ENCODE measurements at regions not wholly inside any gene's neighbourhood (a gene's known extent, or its start where the extent isn't known, plus 50 kb on each side); places are given as distances from the start of the nearest gene placed in this dataset.

- Histone ChIP-seq H3K4me3 (no peak overlapping the region), H3K27ac (no peak overlapping the region)
- no peak for TF ChIP-seq CTCF (IDR thresholded peaks at IDR 0.05)
- no peak for DNase-seq (ENCODE audit: low spot score)
Observed at GRCh38 chr6:41469156-41470028, 76.8 kb upstream of the FOXP4 start.

DNA sequence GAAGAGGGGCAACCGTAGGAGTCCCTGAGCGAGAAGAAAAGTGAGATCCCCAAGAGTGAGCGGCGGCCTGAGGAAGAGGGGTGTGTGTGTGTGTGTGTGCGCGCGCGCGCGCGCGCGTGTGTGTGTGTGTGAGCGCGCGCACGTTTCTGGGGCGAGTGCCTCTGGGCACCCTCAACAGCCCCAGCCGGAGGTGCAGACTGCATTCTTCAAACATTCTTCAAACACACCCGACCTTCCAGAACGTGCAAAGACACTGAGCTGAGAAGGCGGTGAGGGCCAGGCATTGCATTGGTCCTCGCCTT is 76.2 kb upstream of the FOXP4 start:
- no peak for DNase-seq (ENCODE audit: low spot score)
- H3K27ac ChIP-seq, result peak overlapping the region; percentile 71 to 77
- peak overlapping the region; percentile 43 for H3K4me3 ChIP-seq
- no peak for TF ChIP-seq CTCF (IDR thresholded peaks at IDR 0.05)

DNA sequence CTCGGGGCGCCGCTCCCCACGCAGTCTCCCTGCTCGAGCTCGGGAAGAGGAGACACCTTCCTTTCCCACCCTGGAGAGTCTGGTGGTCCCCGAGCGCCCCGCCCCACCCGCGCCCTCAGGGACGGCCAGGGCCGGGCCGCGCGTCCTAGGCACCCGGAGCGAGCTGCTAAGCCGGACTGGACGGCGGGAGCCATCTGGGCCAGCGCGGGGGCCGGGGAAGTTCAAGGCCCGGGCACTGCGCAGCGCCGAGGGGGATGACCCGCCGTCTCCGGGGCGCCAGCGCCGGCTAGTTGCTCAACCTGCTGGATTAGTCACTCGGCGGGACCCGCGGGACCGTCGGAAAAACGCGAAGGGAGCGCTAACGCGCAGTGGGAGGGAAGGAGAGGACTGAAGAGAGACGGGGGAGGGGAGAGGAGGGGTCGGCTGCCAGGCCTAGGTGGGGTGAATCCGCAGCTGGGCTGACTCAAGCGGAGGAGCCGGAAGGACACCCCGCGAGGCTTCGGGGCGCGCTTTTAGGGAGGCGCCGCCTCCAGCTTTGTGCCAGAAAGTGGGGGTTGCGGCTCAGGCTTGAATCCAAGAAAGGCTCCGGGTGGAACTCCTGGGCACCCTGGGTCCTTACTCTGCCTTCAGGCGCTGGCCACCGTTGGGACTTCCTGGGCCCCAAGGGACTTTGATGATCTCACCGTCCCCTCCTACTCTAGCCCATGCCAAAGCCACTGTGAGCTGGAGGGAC is 75.7 kb upstream of the FOXP4 start:
- H3K4me3 ChIP-seq, result peak overlapping the region; percentile 43

DNA sequence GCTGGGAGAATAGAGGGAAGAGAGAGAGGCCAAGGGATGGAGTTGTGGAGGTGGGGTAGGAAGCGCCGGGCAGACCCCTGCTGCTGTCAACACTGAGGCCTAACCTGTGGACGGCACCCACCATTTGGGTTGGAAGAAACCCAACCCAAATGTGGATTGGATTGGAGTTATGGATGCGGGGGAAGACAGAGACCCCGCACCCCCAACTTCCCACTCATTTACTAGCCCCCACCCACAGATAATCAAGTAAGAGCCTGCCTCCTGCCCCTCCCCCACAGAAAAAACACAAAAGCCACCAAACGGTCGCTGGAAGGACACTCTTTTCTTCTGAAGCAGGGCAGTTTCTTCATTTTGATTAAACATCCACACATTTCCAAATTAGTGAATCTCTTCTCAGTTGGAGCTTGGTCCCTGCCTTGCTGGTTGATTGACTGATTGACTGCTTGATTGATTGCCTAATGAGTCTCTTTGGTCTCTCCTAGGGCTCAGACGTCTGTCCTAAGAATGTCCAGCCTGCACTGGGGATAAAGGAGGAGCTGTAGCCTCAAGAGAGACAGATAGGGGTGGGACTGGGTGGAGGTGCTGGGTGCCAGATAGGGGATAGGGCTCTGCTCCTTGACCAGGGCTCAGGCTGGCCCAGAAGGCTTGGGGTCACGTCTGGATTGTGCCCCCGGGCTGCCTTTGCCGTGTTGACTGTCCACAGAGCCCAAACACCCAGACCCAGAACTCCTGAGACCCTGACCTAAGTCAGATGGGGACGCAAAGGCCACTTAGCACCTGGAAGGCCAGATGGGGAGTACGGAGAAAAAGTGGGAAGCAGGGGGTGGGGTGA is 74.9 kb upstream of the FOXP4 start:
- H3K4me3 ChIP-seq, result peak overlapping the region; percentile 43
- DNase-seq (ENCODE audit: low spot score), result no peak
- TF ChIP-seq CTCF (IDR thresholded peaks at IDR 0.05), result no peak
- H3K27ac ChIP-seq, result peak overlapping the region; percentile 71 to 77

More for the DNA sequence above, 75.7 kb upstream of the FOXP4 start:
- peak; percentile 92 for DNase-seq (ENCODE audit: low spot score)
- no peak for TF ChIP-seq CTCF (IDR thresholded peaks at IDR 0.05)
- peak overlapping the region; percentile 71 to 77 for H3K27ac ChIP-seq

DNA sequence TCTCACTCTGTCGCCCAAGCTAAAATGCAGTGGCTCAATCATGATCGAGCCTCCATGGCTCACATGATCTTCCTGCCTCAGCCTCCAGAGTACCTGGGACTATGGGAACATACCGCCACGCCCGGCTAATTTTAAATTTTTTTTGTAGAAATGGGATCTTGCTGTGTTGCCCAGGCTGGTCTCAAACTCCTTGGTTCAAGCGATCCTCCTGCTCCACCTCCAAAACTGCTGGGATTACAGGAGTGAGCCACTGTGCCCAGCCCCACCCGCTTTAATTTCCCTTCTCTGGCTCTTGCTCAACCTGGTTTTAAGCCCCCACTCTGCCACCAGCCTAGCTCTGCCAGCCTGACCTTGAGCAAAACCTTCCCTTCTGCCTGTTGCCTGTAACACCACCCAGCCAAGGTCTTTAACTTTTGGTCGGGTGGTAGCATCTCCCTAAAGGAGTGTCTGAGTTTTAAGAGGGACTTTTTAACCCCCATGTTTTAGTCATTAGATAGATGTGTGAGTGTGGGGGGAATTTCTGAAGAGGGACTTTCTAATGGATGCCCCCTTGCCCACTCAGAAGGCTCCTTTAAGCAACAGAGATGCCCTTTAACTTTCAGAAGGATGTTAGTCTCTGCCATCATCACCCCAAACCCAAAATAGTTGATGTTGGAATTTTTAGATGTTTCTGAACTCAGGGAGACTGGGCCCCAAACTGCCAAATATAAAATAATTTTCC is 71.8 kb upstream of the FOXP4 start:
- no peak for DNase-seq (ENCODE audit: low spot score)
- H3K4me3 ChIP-seq, result no peak overlapping the region
- H3K27ac ChIP-seq, result no peak overlapping the region
- TF ChIP-seq CTCF (IDR thresholded peaks at IDR 0.05), result no peak

DNA sequence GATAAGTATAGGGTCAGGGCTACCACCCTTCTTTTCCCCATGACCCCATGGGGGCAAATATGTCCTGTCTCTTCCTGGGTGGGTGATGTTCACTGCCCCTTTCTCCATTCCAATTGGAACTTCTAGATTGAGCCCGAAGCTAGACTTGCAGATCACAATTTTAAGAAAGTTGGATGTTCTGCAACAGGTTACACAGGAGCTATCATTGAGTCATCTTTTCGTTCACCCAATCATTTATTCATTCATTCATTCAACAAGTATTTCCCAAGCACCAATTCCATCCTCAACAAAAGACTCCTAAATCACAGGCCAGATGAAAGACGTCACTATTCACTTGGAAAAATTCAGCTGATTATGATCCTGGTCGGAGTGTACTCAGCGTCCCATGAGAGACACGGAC is 71.0 kb upstream of the FOXP4 start:
- Histone ChIP-seq H3K27ac (no peak overlapping the region), H3K4me3 (no peak overlapping the region)
- no peak for TF ChIP-seq CTCF (IDR thresholded peaks at IDR 0.05)
- no peak for DNase-seq (ENCODE audit: low spot score)

Data from coronary artery (tissue), 2 donors.